NCI-H2171 treated with DMSO at 0.1 percent for 48 hours (cell line): ENCODE measurements at regions not wholly inside any gene's neighbourhood (a gene's known extent, or its start where the extent isn't known, plus 50 kb on each side); places are given as distances from the start of the nearest gene placed in this dataset.

Experiments used
- DNase-seq: peaks from one replicate; lab custom pipeline; 2025; lab: John Stamatoyannopoulos, UW

DNA sequence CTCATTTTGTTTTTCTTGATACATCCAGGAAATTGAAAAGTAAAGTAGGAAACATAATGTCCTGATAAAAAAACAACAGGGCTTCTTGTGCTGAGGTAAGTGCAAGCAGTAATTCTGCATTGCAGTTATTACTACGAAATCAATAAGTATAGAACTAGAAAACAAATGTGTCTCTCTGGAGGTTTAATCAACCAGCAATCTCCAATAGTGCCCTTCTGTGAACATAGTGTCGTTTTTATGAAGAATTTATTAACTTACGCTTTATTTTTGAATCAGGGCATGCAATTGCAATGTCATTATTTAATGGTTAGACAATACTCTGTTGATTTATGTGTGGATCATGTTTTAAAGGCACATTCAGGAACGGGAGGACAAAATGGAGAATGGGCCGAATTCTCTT lies 494.1 kb upstream of the NOVA1 start:
- DNase-seq = no peak

DNA sequence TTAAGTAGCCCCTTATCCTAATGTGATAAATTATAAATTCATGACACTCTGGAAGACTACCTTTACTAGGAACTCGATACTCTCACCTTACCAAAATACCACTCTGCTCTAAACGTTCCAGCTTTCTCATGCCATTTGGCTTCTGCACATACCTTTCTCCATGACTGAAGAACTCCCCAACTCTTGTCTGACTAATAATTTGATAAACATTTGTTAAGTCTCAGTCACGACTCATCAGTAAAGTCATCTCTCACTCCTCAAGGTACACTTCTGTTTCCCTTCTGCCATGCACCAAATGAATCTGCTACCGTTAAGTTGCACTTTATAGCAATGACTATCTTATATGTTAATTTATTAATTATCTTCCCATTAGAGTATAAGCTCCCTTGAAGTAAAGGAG lies 498.3 kb upstream of the NOVA1 start:
- DNase-seq = no peak

DNA sequence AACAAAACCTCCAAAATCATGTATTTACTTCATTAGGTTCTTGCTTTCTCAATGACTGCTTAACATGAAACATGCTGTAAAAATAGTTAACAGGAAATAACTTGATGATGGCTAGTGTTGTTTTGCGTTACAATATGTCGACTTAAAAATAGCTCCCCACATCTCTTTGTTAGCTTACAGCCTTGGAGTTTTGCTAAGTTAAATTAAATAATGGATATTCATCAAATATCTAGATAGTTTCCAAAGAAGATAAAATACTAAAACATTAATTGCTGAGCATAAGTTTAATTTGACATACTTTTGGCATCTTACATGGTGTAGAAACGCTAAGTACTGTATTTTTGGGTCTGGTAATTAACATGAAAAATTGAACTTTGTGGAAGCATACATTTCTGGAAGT lies 500.6 kb upstream of the NOVA1 start:
- DNase-seq = no peak

DNA sequence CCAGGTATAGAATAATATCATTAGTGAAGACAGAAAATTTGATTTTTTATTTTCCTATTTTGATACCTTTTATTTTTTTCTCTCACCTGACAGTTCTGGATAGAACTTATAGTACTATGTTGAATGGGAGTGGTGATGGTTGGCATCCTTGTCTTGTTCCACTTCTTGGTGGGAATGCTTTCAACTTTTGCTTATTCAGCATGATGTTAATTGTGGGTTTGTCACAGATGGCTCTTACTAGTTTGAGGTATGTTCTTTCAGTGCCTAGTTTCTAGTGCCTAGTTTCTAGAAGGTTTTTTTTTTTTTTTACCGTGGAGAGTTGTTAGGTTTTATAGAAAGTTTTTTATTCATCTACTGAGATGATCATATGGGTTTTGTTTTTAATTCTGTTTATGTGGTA lies 516.3 kb upstream of the NOVA1 start:
- DNase-seq = no peak

- no peak for DNase-seq
Measured at GRCh38 chr14:27123162-27123561, 525.3 kb upstream of the NOVA1 start.

GRCh38 chr14:27127838-27128237 lies 530.0 kb upstream of the NOVA1 start:
- DNase-seq = no peak

- no peak for DNase-seq
Measured at GRCh38 chr14:27134200-27134599, 536.4 kb upstream of the NOVA1 start.

- no peak for DNase-seq
Measured at GRCh38 chr14:27145170-27145569, 547.3 kb upstream of the NOVA1 start.

- DNase-seq = no peak
Measured at GRCh38 chr14:27148143-27148542, 550.3 kb upstream of the NOVA1 start.

- no peak for DNase-seq
Measured at GRCh38 chr14:27164139-27164538, 566.3 kb upstream of the NOVA1 start.

GRCh38 chr14:27175489-27175888 lies 577.7 kb upstream of the NOVA1 start:
- DNase-seq = no peak

- DNase-seq = no peak
Measured at GRCh38 chr14:27181333-27181732, 583.5 kb upstream of the NOVA1 start.

- DNase-seq = no peak
Measured at GRCh38 chr14:27184427-27184826, 586.6 kb upstream of the NOVA1 start.

GRCh38 chr14:27186048-27186447 lies 588.2 kb upstream of the NOVA1 start:
- DNase-seq = no peak

DNA sequence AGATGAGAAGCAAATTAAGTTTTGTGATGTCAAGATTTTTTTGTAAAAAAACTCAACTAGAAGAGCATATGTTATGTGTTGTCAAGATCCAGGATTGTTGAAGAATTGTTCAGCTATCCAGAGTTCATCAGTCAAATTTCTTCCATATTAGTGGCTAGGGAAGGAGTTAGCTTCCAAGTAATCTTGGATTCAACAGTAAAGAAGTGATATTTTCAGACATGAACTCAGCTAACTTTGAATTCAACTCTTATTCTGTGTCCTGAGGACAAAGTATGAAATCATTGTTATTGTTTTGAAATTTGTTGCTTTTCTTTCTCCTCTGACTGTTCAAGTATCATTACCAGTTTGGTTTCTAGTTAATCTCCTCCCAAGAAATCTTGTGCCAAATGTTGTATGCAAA lies 589.3 kb upstream of the NOVA1 start:
- DNase-seq = no peak

DNA sequence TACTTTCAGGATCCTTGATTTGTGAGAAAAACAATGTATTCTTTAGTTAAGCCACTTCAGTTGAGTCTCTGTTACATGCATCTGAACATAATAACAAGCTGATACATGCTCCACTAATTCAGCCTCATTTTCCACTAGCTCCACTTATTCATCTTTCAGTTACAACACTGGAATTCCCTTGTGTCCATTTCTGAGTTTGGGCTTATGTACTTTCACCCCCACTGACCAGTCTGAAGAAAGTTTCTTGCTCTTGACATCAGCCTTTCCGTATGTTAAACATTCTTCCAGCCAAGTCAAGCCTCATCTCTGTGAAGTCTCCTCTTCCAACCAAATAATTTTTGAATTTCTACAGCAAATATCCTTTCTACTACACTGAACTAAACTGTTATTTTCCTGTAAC lies 592.5 kb upstream of the NOVA1 start:
- DNase-seq = no peak

DNA sequence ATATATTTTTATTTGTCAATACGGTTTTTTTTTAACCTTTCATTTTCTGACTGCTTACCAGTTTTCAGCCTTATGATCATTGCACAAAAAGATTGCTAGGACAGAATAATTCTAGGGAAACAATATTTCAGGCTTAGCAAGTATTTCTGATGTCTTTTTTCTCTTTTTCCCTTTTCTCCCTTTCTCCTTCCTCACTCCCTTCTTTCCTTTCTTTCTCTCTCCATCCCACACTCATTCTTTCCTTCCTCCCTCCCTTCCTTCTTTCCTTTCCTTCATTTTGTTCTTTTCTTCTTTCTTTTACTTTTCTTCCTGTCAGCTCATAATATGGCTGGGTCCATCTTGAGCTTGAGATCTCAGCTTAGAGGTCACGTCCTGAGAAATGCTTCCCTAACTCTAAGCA lies 601.4 kb upstream of the NOVA1 start:
- DNase-seq = no peak

DNA sequence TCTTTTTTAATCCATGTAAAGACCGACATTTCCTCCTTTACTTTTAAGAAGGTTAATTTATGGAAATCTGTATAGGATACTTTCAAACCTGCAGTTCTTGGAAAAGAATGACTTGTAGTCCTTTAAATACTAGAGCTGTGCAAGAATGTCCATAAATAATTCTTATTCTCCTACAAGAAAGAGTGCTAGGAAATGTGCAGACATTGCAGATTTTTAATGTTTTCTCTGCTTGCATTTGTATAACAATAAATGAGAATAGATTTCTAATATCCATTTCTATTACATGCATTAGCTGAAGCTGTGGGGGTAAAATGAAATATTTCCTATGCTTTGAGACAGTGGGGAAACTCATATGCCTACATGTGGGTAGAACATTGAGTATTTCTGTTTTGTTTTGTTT lies 607.2 kb upstream of the NOVA1 start:
- no peak for DNase-seq

GRCh38 chr14:27211741-27212140 lies 613.9 kb upstream of the NOVA1 start:
- DNase-seq = no peak

- no peak for DNase-seq
Measured at GRCh38 chr14:27222671-27223070, 624.8 kb upstream of the NOVA1 start.

- DNase-seq = no peak
Measured at GRCh38 chr14:27223906-27224305, 626.1 kb upstream of the NOVA1 start.

DNA sequence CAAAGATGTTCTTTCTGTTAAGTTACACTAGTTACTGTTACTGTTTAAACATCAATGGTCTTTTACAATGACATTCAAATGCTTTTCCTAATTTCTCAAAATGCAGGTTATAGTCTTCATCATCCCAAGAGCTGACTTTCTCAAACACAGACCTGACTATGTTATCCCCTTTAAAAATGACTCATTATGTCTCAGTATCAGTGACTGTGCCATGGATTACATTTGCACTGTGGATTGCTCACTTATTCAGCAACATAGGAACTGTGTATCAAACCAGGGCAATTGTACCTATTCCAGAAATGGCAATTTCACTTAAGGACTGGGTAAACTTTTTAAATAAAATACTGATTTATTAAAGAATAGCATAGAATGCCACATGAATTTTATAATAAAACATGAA lies 630.2 kb upstream of the NOVA1 start:
- no peak for DNase-seq

- no peak for DNase-seq
Measured at GRCh38 chr14:27234331-27234730, 636.5 kb upstream of the NOVA1 start.

- DNase-seq = no peak
Measured at GRCh38 chr14:27236601-27237000, 638.8 kb upstream of the NOVA1 start.

DNA sequence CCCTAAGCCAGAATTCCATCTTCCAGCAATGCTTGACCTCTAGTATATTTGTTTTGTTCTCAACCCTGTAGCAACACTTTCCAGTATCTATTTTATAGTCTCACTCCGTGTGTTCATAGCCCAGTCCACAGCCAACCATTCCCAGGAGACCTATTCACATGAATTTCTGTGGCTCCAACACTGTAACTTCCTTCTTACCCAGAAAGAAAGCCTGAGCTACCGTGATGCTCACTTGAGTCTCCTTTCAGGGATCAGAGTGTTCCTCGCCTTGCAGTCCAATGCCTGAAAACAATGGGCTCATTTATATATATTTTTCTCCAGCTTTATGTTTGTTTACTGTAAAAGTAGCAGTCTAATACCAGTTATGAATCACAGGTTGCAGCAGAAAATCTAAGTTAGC lies 645.0 kb upstream of the NOVA1 start:
- no peak for DNase-seq
